GM12878 (cell line): ENCODE measurements at regions not wholly inside any gene's neighbourhood (a gene's known extent, or its start where the extent isn't known, plus 50 kb on each side); places are given as distances from the start of the nearest gene placed in this dataset.

Source experiments
- ASH2L ChIP-seq: fragments of 300-600, 200-600 bp; sonication (generic); IDR thresholded peaks from 2 replicates; pipeline ENCODE4 v1.6.1; 2017; ENCODE audit warnings: low read depth, mild to moderate bottlenecking, borderline replicate concordance
- CBX3 ChIP-seq: fragments of 200-600 bp; sonication (generic); IDR thresholded peaks from 2 replicates; pipeline ENCODE4 v1.6.1; 2016; ENCODE audit warnings: low read depth, borderline replicate concordance
- CHD1 ChIP-seq: IDR thresholded peaks from 2 replicates; pipeline ENCODE4 v1.6.1; 2012; ENCODE audit warnings: low read depth, low read length, improper control_type of control experiment
- EED ChIP-seq: sonication (generic); IDR thresholded peaks from 2 replicates; pipeline ENCODE4 v1.6.1; 2016; ENCODE audit warnings: antibody characterized with exemption, low read depth
- EP300 ChIP-seq, 2 experiments: fragments of 150-350 bp in 1 of 2; IDR thresholded peaks; 2 replicates each; pipeline ENCODE4 v1.6.1; 2011 to 2012; ENCODE audit warnings: low read depth in 2 of 2, low read length in 2 of 2, borderline replicate concordance in 1 of 2, improper control_type of control experiment in 1 of 2, inconsistent platforms in 1 of 2; ENCODE audit not compliant: control insufficient read depth in 1 of 2
- FOXK2 ChIP-seq: fragments of 450-650 bp; IDR thresholded peaks from 2 replicates; pipeline ENCODE4 v1.6.1; 2017; ENCODE audit warnings: mild to moderate bottlenecking, moderate library complexity
- GABPA ChIP-seq: IDR thresholded peaks from 2 replicates; pipeline ENCODE4 v1.6.1; 2014; ENCODE audit warnings: antibody characterized with exemption, low read depth, mild to moderate bottlenecking, inconsistent platforms
- GATAD2B ChIP-seq: fragments of 450-650 bp; conservative IDR thresholded peaks from 2 replicates; pipeline ENCODE4 v1.6.1; 2017; ENCODE audit warnings: low read depth, mild to moderate bottlenecking, moderate library complexity
- HDGF ChIP-seq: fragments of 450-650 bp; IDR thresholded peaks from 2 replicates; pipeline ENCODE4 v1.6.1; 2016; ENCODE audit warnings: antibody characterized with exemption
- JUNB ChIP-seq: IDR thresholded peaks from 2 replicates; pipeline ENCODE4 v1.6.1; 2016; ENCODE audit warnings: antibody characterized with exemption, mild to moderate bottlenecking
- MEF2A ChIP-seq: IDR thresholded peaks from 2 replicates; pipeline ENCODE4 v1.6.1; 2011; ENCODE audit warnings: low read depth, mild to moderate bottlenecking, low read length, moderate library complexity; ENCODE audit not compliant: insufficient read depth
- PAX8 ChIP-seq: fragments of 450-650 bp; IDR thresholded peaks from 2 replicates; pipeline ENCODE4 v1.6.1; 2017; ENCODE audit warnings: mild to moderate bottlenecking, moderate library complexity
- POLR2AphosphoS5 ChIP-seq: IDR thresholded peaks from 2 replicates; pipeline ENCODE4 v1.6.1; 2011; ENCODE audit warnings: mild to moderate bottlenecking, low read length, inconsistent platforms
- POU2F2 ChIP-seq: IDR thresholded peaks from 3 replicates; pipeline ENCODE4 v1.6.1; 2011; ENCODE audit warnings: low read depth, mild to moderate bottlenecking, low read length, borderline replicate concordance
- RELA ChIP-seq: fragments of 450-650 bp; IDR thresholded peaks from 2 replicates; pipeline ENCODE4 v1.8.0; 2014; ENCODE audit warnings: borderline replicate concordance; ENCODE audit not compliant: partially characterized antibody
- REST ChIP-seq: IDR thresholded peaks from 2 replicates; pipeline ENCODE4 v1.6.1; 2012; ENCODE audit warnings: mild to moderate bottlenecking, low read depth, low read length
- RUNX3 ChIP-seq: IDR thresholded peaks from 2 replicates; pipeline ENCODE4 v1.6.1; 2012; ENCODE audit warnings: low read length, inconsistent platforms
- TARDBP ChIP-seq: IDR thresholded peaks from 2 replicates; pipeline ENCODE4 v1.6.1; 2016; ENCODE audit warnings: borderline replicate concordance
- TCF7 ChIP-seq: IDR thresholded peaks from 2 replicates; pipeline ENCODE4 v1.6.1; 2014; ENCODE audit warnings: antibody characterized with exemption, borderline replicate concordance
- YY1 ChIP-seq: IDR thresholded peaks from 2 replicates; pipeline ENCODE4 v1.6.1; 2011; ENCODE audit warnings: low read depth, mild to moderate bottlenecking, low read length
- ZNF217 ChIP-seq: fragments of 450-650 bp; IDR thresholded peaks from 2 replicates; pipeline ENCODE4 v1.6.1; 2017; ENCODE audit warnings: antibody characterized with exemption, mild to moderate bottlenecking
- ZNF622 ChIP-seq: fragments of 450-650 bp; IDR thresholded peaks from 2 replicates; pipeline ENCODE4 v1.6.1; 2017; ENCODE audit warnings: mild to moderate bottlenecking, inconsistent platforms
- ZSCAN29 ChIP-seq: fragments of 450-650 bp; IDR thresholded peaks from 2 replicates; pipeline ENCODE4 v1.6.1; 2017; ENCODE audit warnings: mild to moderate bottlenecking, moderate library complexity
- TF ChIP-seq, protein P1 (sequence below): fragments of 450-650 bp; IDR thresholded peaks from 2 replicates; pipeline ENCODE4 v1.6.1; 2014; ENCODE audit warnings: mild to moderate bottlenecking
- TF ChIP-seq, protein P2 (sequence below): fragments of 450-650 bp; IDR thresholded peaks from 2 replicates; pipeline ENCODE4 v1.6.1; 2017; ENCODE audit warnings: low read depth, mild to moderate bottlenecking, moderate library complexity

DNA sequence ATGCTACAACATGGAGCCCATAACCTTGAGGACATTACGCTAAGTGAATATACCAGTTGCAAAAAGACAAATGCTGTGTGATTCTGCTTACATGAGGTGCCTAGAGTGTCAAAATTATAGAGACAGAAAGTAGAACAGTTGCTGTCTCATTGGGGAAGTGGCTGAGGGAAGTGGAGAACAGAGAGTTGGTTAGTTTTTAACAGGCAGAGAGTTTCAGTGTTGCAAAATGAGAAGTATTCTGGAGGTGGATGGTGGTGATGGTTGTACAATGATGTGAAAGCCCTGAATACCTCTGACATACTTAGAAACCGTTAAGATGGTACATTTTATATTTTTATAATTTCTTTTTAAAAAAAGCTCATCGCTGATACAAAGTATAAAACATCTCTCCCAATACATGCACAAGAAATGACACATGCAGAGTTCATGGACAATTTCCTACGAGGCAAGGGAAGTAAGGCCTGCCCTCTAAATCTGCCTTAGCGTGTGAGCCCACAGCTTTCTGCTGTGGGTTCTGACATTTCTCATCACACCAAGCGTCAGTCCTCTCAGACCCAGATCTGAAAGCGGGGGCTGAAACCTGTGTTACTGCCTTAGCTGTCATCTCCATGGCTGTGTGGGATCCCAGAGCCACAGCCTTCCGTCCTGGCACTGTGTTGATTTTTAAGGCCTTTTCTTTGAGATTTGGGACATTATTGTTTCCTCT lies 126.0 kb downstream of the RNASET2 start (continued):
- TF ChIP-seq EED: peak; percentile 62
- no peak for TF ChIP-seq ZNF622
- TF ChIP-seq EP300 (IDR thresholded peaks at IDR 0.05; ENCODE audit: borderline replicate concordance in 1 of 2, control insufficient read depth in 1 of 2, low read depth in 2 of 2, low read length in 2 of 2): peak; percentile 28 to 35; a peak in 2 of 4 replicates
- no peak for TF ChIP-seq GATAD2B
- 0 out of 2 replicates have a peak, but pooled peaks have one; percentile 21 for TF ChIP-seq MEF2A
- no peak for TF ChIP-seq RELA
- TF ChIP-seq HDGF: no peak
- TF ChIP-seq FOXK2: no peak
- peak; percentile 55 for TF ChIP-seq RUNX3
- TF ChIP-seq, protein P1, sequence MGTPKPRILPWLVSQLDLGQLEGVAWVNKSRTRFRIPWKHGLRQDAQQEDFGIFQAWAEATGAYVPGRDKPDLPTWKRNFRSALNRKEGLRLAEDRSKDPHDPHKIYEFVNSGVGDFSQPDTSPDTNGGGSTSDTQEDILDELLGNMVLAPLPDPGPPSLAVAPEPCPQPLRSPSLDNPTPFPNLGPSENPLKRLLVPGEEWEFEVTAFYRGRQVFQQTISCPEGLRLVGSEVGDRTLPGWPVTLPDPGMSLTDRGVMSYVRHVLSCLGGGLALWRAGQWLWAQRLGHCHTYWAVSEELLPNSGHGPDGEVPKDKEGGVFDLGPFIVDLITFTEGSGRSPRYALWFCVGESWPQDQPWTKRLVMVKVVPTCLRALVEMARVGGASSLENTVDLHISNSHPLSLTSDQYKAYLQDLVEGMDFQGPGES: no peak
- TF ChIP-seq POLR2AphosphoS5: peak; percentile 42; the same call in 1 of the 2 replicates
- TF ChIP-seq TARDBP: no peak
- TF ChIP-seq, protein P2, sequence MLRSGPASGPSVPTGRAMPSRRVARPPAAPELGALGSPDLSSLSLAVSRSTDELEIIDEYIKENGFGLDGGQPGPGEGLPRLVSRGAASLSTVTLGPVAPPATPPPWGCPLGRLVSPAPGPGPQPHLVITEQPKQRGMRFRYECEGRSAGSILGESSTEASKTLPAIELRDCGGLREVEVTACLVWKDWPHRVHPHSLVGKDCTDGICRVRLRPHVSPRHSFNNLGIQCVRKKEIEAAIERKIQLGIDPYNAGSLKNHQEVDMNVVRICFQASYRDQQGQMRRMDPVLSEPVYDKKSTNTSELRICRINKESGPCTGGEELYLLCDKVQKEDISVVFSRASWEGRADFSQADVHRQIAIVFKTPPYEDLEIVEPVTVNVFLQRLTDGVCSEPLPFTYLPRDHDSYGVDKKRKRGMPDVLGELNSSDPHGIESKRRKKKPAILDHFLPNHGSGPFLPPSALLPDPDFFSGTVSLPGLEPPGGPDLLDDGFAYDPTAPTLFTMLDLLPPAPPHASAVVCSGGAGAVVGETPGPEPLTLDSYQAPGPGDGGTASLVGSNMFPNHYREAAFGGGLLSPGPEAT: no peak
- no peak for TF ChIP-seq TCF7
- no peak for TF ChIP-seq PAX8
- TF ChIP-seq ASH2L: no peak
- no peak for TF ChIP-seq REST
- peak; percentile 35; the same call in 1 of the 2 replicates for TF ChIP-seq JUNB
- TF ChIP-seq YY1: peak; percentile 32; the same call in 1 of the 2 replicates
- TF ChIP-seq ZNF217: no peak
- TF ChIP-seq CHD1: no peak
- no peak for TF ChIP-seq GABPA
- peak; percentile 14; the same call in 1 of the 3 replicates for TF ChIP-seq POU2F2
- no peak for TF ChIP-seq CBX3
- no peak for TF ChIP-seq ZSCAN29
